ENCODE measurements at regions not wholly inside any gene's neighbourhood (a gene's known extent, or its start where the extent isn't known, plus 50 kb on each side); places are given as distances from the start of the nearest gene placed in this dataset.
A peak's percentile ranks its signal among the peaks of the same experiment; 100 is the strongest.
"Not testable (repeated sequence)": the region's sequence is repeated elsewhere in the genome, so short reads cannot be mapped to it uniquely, and the experiment has no call there.

DNA sequence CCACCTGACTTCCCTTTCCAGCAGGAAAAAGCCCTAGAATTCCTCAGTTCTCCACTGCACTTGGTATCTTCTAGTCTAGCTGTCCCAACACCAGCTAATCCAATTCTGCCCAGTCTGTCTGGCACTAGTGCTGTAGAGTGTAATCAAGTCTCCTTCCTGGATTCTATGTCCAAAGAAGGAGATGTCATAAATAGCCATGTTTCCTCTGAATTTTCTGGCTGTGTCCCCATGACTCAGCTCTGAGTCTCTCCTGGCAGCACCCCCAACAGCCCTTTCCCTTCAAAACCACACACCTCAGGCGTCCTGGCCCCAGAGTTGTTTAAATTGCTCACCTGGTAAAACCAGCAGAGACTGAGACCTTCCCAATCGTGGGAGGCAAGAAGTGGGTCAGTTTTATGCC is 197.2 kb downstream of the GRXCR1 start:
- no peak for DNase-seq (ENCODE audit: low read depth in 2 of 2)

- DNase-seq (ENCODE audit: low read depth in 2 of 2): no peak
Measured at GRCh38 chr4:43103048-43103447, 210.5 kb downstream of the GRXCR1 start.

GRCh38 chr4:43112139-43112538 is 219.6 kb downstream of the GRXCR1 start:
- DNase-seq (ENCODE audit: low read depth in 2 of 2): no peak

DNA sequence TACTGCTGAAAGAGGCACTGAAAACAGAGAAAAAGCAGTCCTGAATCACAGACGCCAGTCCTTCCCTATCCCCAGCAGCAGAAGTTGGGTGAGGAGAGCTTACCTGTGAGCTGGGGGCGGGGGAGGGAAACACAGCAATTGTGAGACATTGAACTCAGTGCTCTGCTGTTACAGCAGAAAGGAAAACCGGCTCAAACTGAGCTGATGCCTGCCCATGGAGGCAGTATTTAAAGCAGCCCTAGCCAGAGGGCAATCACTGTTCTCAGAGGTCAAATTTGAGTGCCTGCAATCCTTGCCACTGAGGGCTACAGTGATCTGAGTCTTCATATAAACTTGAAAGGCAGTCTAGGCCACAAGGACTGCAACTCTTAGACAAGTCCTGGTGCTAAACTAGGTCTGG is 220.7 kb downstream of the GRXCR1 start:
- DNase-seq (ENCODE audit: low read depth in 2 of 2): no peak

GRCh38 chr4:43126595-43126994 is 234.1 kb downstream of the GRXCR1 start:
- DNase-seq (ENCODE audit: low read depth in 2 of 2): no peak

GRCh38 chr4:43130228-43131021 is 237.9 kb downstream of the GRXCR1 start:
- DNase-seq (ENCODE audit: low read depth in 2 of 2): no peak

DNA sequence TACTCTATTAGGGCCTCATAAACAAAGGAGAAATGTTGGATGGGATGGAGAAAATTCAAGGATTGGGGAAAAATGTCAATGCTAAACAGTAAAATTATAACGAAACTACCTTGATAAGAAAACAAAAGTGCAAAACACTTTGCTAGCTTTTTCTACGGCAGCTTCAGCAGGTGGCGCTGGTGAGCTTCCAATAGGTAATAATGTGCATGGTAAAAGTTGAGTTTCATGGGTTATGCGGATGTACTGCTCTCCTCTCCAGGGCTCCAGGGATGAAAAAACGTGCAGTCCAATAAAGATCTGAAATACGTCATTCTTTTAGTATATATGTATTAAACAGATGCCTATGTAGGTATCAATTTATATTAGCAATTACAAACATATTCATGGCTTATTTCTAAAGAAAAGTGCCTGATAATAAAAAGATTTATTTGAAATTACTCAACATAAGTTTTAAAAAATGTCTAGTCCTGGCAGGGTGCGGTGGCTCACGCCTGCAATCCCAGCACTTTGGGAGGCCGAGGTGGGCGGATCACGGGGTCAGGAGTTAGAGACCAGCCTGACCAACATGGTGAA is 239.6 kb downstream of the GRXCR1 start:
- DNase-seq (ENCODE audit: low read depth in 2 of 2): peak; percentile 3 to 34

DNA sequence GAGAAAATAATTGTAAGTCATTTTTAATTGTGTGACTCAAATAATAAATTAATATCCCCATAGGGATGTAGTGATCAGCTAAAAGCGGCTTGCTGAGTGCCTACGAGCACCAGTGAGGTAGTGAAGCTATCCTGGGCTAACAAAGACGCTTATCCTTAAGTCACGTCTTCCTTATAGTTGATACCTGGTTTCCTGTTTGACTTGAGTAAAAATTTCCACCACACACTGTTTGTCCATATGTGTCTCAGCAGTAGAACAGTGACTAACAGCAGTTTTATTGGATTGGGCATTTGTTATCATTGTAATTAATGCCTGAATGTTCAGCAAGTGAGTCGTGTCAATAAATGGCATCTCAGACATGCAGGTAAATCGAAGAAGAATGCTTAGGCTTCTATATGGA is 241.1 kb downstream of the GRXCR1 start:
- DNase-seq (ENCODE audit: low read depth in 2 of 2): no peak

GRCh38 chr4:43136752-43137151 is 244.2 kb downstream of the GRXCR1 start:
- DNase-seq (ENCODE audit: low read depth in 2 of 2): no peak

- no peak for DNase-seq (ENCODE audit: low read depth in 2 of 2)
Measured at GRCh38 chr4:43146198-43146597, 253.7 kb downstream of the GRXCR1 start.

DNA sequence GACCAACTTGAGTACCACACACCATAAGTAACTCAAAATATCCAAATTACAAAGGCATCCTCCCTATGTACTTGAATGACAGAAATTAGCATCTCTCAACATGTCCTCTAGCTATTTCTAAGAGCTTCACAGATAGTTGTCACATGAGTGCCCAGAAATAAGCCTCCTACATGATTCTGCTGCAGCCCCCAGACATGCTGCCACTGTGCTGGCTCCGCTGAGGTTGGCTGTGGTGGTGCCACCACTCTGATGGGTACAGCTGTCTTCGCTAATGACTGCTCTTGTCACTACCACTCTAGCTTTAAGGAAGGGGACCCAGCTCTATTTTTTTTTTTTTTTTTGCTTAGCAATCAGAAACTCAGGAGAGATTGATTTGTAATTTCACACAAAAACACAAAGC is 256.0 kb downstream of the GRXCR1 start:
- no peak for DNase-seq (ENCODE audit: low read depth in 2 of 2)

GRCh38 chr4:43163101-43163792 is 270.7 kb downstream of the GRXCR1 start:
- DNase-seq (ENCODE audit: low read depth in 2 of 2): no peak

DNA sequence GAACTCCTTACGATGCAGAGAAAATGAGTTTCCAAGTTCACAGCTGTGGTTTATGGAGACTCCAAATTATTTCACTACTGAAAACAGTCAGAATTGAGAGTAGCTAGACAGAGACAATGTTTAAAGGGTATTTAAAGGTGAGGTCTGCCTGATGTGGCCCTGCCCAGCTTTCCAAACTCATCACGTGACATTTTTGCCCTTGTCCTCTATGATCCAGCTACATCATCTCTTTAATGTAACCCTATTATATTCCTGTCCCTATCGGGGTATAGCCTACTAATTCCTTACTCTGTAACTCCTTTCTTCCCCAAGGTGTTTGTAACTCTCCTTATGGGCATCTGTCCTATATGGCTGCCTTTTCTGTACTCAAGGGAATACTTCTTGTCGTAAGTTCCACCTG is 297.2 kb downstream of the GRXCR1 start:
- no peak for DNase-seq (ENCODE audit: low read depth in 2 of 2)

DNA sequence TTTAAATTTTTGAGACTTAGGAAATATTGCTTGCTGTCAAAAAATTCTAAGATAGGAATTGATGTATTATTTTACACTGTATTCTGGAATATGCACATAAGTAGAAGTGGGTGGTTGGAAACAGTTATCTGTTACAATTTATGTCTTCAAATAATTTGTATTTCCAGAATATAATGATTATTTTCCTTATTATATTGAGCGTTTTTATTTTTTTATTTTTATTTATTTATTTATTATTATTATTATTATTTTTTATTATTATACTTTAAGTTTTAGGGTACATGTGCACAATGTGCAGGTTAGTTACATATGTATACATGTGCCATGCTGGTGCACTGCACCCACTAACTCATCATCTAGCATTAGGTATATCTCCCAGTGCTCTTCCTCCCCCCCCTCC is 320.1 kb downstream of the GRXCR1 start:
- DNase-seq (ENCODE audit: low read depth in 2 of 2): not testable (repeated sequence)

- DNase-seq (ENCODE audit: low read depth in 2 of 2): no peak
Measured at GRCh38 chr4:43223820-43224219, 331.3 kb downstream of the GRXCR1 start.

DNA sequence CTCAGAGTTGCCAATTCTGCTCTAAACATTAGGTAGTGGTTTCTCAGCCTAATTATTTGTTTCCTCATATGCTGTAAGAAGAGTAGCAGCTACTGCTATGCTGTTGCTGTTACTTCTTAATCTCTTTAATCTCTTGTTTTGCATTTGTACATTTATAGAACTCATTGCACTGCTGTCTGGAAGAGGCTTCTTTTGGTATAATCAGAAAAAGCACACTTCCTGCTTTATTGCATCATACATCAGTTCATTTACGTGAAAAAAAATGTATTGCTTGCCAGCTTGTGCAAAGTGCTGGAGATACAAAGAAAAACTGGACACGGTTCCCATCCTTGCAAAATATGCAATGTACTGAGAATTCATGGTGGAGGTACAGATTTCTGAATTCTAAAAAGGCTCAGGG is 332.0 kb downstream of the GRXCR1 start:
- DNase-seq (ENCODE audit: low read depth in 2 of 2): no peak

GRCh38 chr4:43233321-43233720 is 340.8 kb downstream of the GRXCR1 start:
- no peak for DNase-seq (ENCODE audit: low read depth in 2 of 2)

- DNase-seq (ENCODE audit: low read depth in 2 of 2): no peak
Measured at GRCh38 chr4:43234626-43235415, 342.3 kb downstream of the GRXCR1 start.

- no peak for DNase-seq (ENCODE audit: low read depth in 2 of 2)
Measured at GRCh38 chr4:43238008-43238407, 345.5 kb downstream of the GRXCR1 start.

DNA sequence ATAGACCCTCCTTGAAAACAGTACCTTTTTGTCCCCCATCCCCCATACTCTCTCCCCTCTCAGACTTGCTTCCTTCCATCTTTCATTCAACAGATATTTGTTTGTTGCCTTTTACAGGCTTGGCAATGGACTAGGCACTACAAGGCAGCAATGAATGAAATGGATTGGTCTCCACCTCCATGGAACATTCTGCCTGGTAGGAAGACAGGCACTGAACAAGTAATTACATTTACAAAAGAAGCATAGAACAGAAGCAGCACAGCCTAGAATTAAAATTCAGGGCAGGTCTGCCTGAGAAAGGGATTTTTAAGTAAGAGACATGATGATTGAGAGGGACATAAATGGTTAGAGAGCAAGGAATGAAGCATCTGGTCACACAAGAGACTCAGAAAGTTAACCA is 346.1 kb downstream of the GRXCR1 start:
- DNase-seq (ENCODE audit: low read depth in 2 of 2): no peak

GRCh38 chr4:43241104-43241503 is 348.6 kb downstream of the GRXCR1 start:
- no peak for DNase-seq (ENCODE audit: low read depth in 2 of 2)

GRCh38 chr4:43242606-43243005 is 350.1 kb downstream of the GRXCR1 start:
- no peak for DNase-seq (ENCODE audit: low read depth in 2 of 2)

All from activated CD4-positive, alpha-beta T cell treated with anti-CD3 and anti-CD28 coated beads for 24 hours (primary cell).